HCT116 (cell line): ENCODE measurements at regions not wholly inside any gene's neighbourhood (a gene's known extent, or its start where the extent isn't known, plus 50 kb on each side); places are given as distances from the start of the nearest gene placed in this dataset.
A peak's percentile ranks its signal among the peaks of the same experiment; 100 is the strongest.
"Not testable (repeated sequence)": the region's sequence is repeated elsewhere in the genome, so short reads cannot be mapped to it uniquely, and the experiment has no call there.

Source experiments
- ATAC-seq: fragments of 200-7000 bp; cut with Tn5 transposase; 2 replicates; pipeline ENCODE4 v1.9.1; 2020; ENCODE audit warnings: mild to moderate bottlenecking, moderate library complexity
- BruUV-seq: library from RNA; stranded (reverse); fragments of 400-500 nt; replicated peaks from 2 replicates; lab custom pipeline; 2021; lab: Mats Ljungman, UMichigan
- CTCF ChIA-PET: fragments of 300-600 bp; sonication (Branson Sonifier 250); formaldehyde crosslinking; loops from one replicate; lab custom pipeline; 2021; ENCODE audit warnings: antibody characterized with exemption; lab: Charles Lee
- POLR2A ChIA-PET: fragments of 300-600, 350-600 bp; sonication (Branson Sonifier 250); formaldehyde crosslinking; loops from one replicate; lab custom pipeline; 2021; ENCODE audit warnings: antibody characterized with exemption; lab: Charles Lee
- RAD21 ChIA-PET, 2 experiments: fragments of 300-600 bp; sonication (Branson Sonifier 250); formaldehyde crosslinking; loops; one replicate each; lab custom pipeline; 2023; ENCODE audit warnings: low total read pairs in 2 of 2; ENCODE audit not compliant: uncharacterized antibody in 2 of 2, unreplicated experiment in 2 of 2, low non-redundant PET in 1 of 2; lab: Charles Lee
- DNase-seq: peaks from one replicate; pipeline ENCODE4 v3.0.0-alpha.2; 2010; ENCODE audit warnings: low read depth, low spot score
- H2AFZ ChIP-seq: fragments of 200-600 bp; shearing (Covaris generic), sonication (generic); 2 replicates; pipeline ENCODE4 v1.6.1; 2017; ENCODE audit warnings: low read depth, mixed run types, mixed read lengths, antibody characterized with exemption, low read length; ENCODE audit not compliant: poor library complexity, severe bottlenecking
- H3K27ac ChIP-seq: 2 replicates; pipeline ENCODE4 v1.5.1; 2012; ENCODE audit warnings: low read depth, low read length
- H3K27me3 ChIP-seq: fragments of 200-600 bp; sonication (generic); 2 replicates; pipeline ENCODE4 v1.6.1; 2016; ENCODE audit warnings: mixed run types, low read length, mixed read lengths; ENCODE audit not compliant: insufficient read depth
- H3K36me3 ChIP-seq, 2 experiments: fragments of 200-500 bp in 1 of 2; fragments of 200-600 bp in 1 of 2; sonication (Bioruptor generic) in 1 of 2; sonication (generic) in 1 of 2; 2 replicates each; pipeline versions ENCODE4 v1.5.1 to v1.6.1; 2014 to 2016; ENCODE audit warnings: low read length in 2 of 2, inconsistent platforms in 1 of 2, mixed read lengths in 1 of 2, mixed run types in 1 of 2; ENCODE audit not compliant: insufficient read depth in 2 of 2, control insufficient read depth in 1 of 2
- H3K4me1 ChIP-seq, 2 experiments: fragments of 200-600 bp in 1 of 2; sonication (generic) in 1 of 2; 2 replicates each; pipeline versions ENCODE4 v1.5.1 to v1.6.1; 2012 to 2017; ENCODE audit warnings: low read length in 2 of 2, inconsistent platforms in 1 of 2, mild to moderate bottlenecking in 1 of 2, mixed read lengths in 1 of 2, mixed run types in 1 of 2, moderate library complexity in 1 of 2; ENCODE audit not compliant: insufficient read depth in 2 of 2, control insufficient read depth in 1 of 2
- H3K4me2 ChIP-seq: fragments of 200-600 bp; sonication (generic); 2 replicates; pipeline ENCODE4 v1.6.1; 2017; ENCODE audit warnings: mixed run types, low read length, mixed read lengths
- H3K4me3 ChIP-seq, 2 experiments: fragments of 200-600 bp in 1 of 2; sonication (generic) in 1 of 2; replicated peaks in 1 of 2; 2 replicates each; pipeline ENCODE4 v1.5.1; 2011 to 2016; ENCODE audit warnings: low read length in 2 of 2, control low read depth in 1 of 2, low read depth in 1 of 2, mild to moderate bottlenecking in 1 of 2, mixed read lengths in 1 of 2, mixed run types in 1 of 2
- H3K79me2 ChIP-seq: fragments of 200-600 bp; sonication (generic); 2 replicates; pipeline ENCODE4 v1.6.1; 2017; ENCODE audit warnings: mild to moderate bottlenecking, mixed run types, low read length, moderate library complexity, mixed read lengths; ENCODE audit not compliant: insufficient read depth
- H3K9ac ChIP-seq: fragments of 200-600 bp; sonication (generic); 2 replicates; pipeline ENCODE4 v1.6.1; 2016; ENCODE audit warnings: low read length, mixed read lengths
- H3K9me2 ChIP-seq: fragments of 200-600 bp; sonication (generic), shearing (Covaris generic); 2 replicates; pipeline ENCODE4 v1.6.1; 2017; ENCODE audit warnings: mixed run types, mild to moderate bottlenecking, moderate library complexity; ENCODE audit not compliant: insufficient read depth
- H3K9me3 ChIP-seq, 2 experiments: fragments of 200-500 bp in 1 of 2; fragments of 200-600 bp in 1 of 2; sonication (Bioruptor generic) in 1 of 2; sonication (generic) in 1 of 2; 2 replicates each; pipeline ENCODE4 v1.6.1; 2014 to 2017; ENCODE audit warnings: low read length in 2 of 2, mixed read lengths in 2 of 2, inconsistent platforms in 1 of 2, low read depth in 1 of 2, mild to moderate bottlenecking in 1 of 2, mixed run types in 1 of 2, moderate library complexity in 1 of 2; ENCODE audit not compliant: control insufficient read depth in 1 of 2, insufficient read depth in 1 of 2
- H4K20me1 ChIP-seq: fragments of 200-600 bp; sonication (generic), shearing (Covaris generic); 2 replicates; pipeline ENCODE4 v1.6.1; 2017; ENCODE audit warnings: mixed run types, mild to moderate bottlenecking, moderate library complexity; ENCODE audit not compliant: insufficient read depth
- ATF3 ChIP-seq: IDR thresholded peaks from 2 replicates; pipeline ENCODE4 v1.6.1; 2012
- CEBPB ChIP-seq: IDR thresholded peaks from 2 replicates; pipeline ENCODE4 v1.6.1; 2012; ENCODE audit warnings: low read depth
- EGR1 ChIP-seq: IDR thresholded peaks from 2 replicates; pipeline ENCODE4 v1.6.1; 2012; ENCODE audit warnings: low read depth
- EZH2 ChIP-seq: fragments of 200-600 bp; sonication (generic); IDR thresholded peaks from 2 replicates; pipeline ENCODE4 v1.6.1; 2017; ENCODE audit warnings: antibody characterized with exemption, mixed run types
- EZH2phosphoT487 ChIP-seq: fragments of 200-600 bp; IDR thresholded peaks from 2 replicates; pipeline ENCODE4 v1.6.1; 2018; ENCODE audit warnings: antibody characterized with exemption, borderline replicate concordance
- FOSL1 ChIP-seq: IDR thresholded peaks from 2 replicates; pipeline ENCODE4 v1.6.1; 2012; ENCODE audit warnings: low read depth
- POLR2A ChIP-seq: IDR thresholded peaks from 2 replicates; pipeline ENCODE4 v1.7.0; 2011; ENCODE audit warnings: borderline replicate concordance; ENCODE audit not compliant: insufficient read depth, insufficient read length; ENCODE audit errors: extremely low read depth
- POLR2AphosphoS5 ChIP-seq: IDR thresholded peaks from 2 replicates; pipeline ENCODE4 v1.6.1; 2011; ENCODE audit warnings: mild to moderate bottlenecking, low read depth, low read length, moderate library complexity
- SIN3A ChIP-seq: IDR thresholded peaks from 2 replicates; pipeline ENCODE4 v1.6.1; 2012; ENCODE audit warnings: low read depth
- ZFX ChIP-seq: fragments of 450-650 bp; IDR thresholded peaks from 2 replicates; pipeline ENCODE4 v1.6.1; 2017
- intact Hi-C: fragments of 100-400 bp; cut with micrococcal nuclease; formaldehyde crosslinking; loops from 2 replicates; pipeline ENCODE4 v1.10.0; 2022
- TF ChIP-seq, protein P1 (sequence below), 3 experiments: fragments of 200-600 bp in 1 of 3; sonication (generic) in 1 of 3; IDR thresholded peaks in 2 of 3; conservative IDR thresholded peaks in 1 of 3; 2 replicates each; pipeline ENCODE4 v1.5.1; 2012 to 2017; ENCODE audit warnings: low read depth in 2 of 3, low read length in 2 of 3, antibody characterized with exemption in 1 of 3, borderline replicate concordance in 1 of 3, control low read depth in 1 of 3, mild to moderate bottlenecking in 1 of 3, mixed read lengths in 1 of 3, mixed run types in 1 of 3, moderate library complexity in 1 of 3; ENCODE audit not compliant: insufficient read depth in 1 of 3
- TF ChIP-seq, protein P2 (sequence below): IDR thresholded peaks from 2 replicates; pipeline ENCODE4 v1.6.1; 2012; ENCODE audit warnings: low read depth

DNA sequence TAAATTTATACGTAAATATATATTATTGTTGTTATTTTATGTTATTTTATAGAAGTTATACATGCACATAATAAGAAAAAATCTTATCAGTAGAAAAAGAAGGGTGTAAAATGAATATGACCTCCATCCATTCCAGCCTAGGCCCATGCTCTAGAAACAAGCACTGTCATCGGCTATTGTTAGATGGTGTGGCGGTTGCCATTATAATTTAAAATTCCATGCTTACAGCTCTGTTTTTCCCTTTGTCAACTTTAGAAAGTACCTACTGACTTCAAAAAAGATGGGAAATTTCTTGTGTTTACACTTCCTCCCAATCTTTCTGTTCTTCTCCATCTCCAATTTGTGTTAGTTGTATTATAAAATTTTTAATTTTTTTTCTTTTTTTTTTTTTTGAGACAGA is 61.9 kb upstream of the RDX start:
- ChIA-PET RAD21 (no interaction called here), CTCF (no interaction called here), POLR2A (no interaction called here)
- Histone ChIP-seq H3K4me1 (peaks cover 52 to 62% of the 10 kb centered on the region in 2 experiments), H4K20me1 (no peaks in the 10 kb centered on the region), H3K79me2 (no peaks in the 10 kb centered on the region), H3K27ac (peak overlapping the region; percentile 88; the same call in 1 of the 2 replicates)
- no peak for ATAC-seq
- BruUV-seq: no TSS peak
- TF ChIP-seq, protein P1, sequence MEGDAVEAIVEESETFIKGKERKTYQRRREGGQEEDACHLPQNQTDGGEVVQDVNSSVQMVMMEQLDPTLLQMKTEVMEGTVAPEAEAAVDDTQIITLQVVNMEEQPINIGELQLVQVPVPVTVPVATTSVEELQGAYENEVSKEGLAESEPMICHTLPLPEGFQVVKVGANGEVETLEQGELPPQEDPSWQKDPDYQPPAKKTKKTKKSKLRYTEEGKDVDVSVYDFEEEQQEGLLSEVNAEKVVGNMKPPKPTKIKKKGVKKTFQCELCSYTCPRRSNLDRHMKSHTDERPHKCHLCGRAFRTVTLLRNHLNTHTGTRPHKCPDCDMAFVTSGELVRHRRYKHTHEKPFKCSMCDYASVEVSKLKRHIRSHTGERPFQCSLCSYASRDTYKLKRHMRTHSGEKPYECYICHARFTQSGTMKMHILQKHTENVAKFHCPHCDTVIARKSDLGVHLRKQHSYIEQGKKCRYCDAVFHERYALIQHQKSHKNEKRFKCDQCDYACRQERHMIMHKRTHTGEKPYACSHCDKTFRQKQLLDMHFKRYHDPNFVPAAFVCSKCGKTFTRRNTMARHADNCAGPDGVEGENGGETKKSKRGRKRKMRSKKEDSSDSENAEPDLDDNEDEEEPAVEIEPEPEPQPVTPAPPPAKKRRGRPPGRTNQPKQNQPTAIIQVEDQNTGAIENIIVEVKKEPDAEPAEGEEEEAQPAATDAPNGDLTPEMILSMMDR (IDR thresholded peaks at IDR 0.05 in 2 of 3, conservative IDR thresholded peaks at IDR 0.05 in 1 of 3; ENCODE audit: borderline replicate concordance in 1 of 3, insufficient read depth in 1 of 3, low read depth in 2 of 3, low read length in 2 of 3): no peak
- TF ChIP-seq SIN3A (no peak), EZH2 (no peak), FOSL1 (no peak), EZH2phosphoT487 (no peak), ZFX (no peak), POLR2AphosphoS5 (no peak), EGR1 (no peak), CEBPB (no peak), POLR2A (no peak), ATF3 (no peak)
- TF ChIP-seq, protein P2, sequence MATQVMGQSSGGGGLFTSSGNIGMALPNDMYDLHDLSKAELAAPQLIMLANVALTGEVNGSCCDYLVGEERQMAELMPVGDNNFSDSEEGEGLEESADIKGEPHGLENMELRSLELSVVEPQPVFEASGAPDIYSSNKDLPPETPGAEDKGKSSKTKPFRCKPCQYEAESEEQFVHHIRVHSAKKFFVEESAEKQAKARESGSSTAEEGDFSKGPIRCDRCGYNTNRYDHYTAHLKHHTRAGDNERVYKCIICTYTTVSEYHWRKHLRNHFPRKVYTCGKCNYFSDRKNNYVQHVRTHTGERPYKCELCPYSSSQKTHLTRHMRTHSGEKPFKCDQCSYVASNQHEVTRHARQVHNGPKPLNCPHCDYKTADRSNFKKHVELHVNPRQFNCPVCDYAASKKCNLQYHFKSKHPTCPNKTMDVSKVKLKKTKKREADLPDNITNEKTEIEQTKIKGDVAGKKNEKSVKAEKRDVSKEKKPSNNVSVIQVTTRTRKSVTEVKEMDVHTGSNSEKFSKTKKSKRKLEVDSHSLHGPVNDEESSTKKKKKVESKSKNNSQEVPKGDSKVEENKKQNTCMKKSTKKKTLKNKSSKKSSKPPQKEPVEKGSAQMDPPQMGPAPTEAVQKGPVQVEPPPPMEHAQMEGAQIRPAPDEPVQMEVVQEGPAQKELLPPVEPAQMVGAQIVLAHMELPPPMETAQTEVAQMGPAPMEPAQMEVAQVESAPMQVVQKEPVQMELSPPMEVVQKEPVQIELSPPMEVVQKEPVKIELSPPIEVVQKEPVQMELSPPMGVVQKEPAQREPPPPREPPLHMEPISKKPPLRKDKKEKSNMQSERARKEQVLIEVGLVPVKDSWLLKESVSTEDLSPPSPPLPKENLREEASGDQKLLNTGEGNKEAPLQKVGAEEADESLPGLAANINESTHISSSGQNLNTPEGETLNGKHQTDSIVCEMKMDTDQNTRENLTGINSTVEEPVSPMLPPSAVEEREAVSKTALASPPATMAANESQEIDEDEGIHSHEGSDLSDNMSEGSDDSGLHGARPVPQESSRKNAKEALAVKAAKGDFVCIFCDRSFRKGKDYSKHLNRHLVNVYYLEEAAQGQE: no peak
- TF ChIP-seq, all 23 proteins: peak for 0
- DNase-seq: no peak
- H3K9ac ChIP-seq: no peak overlapping the region
- intact Hi-C loops: loop anchor here (5.0 kb wide), 1 partner anchor 61 kb away; the partner anchor contains the start of gene RDX
- H3K9me2 ChIP-seq: no peaks in the 10 kb centered on the region
- no peaks in the 10 kb centered on the region for H3K36me3 ChIP-seq
- no peaks in the 10 kb centered on the region for H3K27me3 ChIP-seq
- H3K4me3 ChIP-seq: no peak overlapping the region
- peak overlapping the region; percentile 64 for H3K4me2 ChIP-seq
- no peak overlapping the region for H2AFZ ChIP-seq
- no peaks in the 10 kb centered on the region for H3K9me3 ChIP-seq

GRCh38 chr11:110360781-110361408 is 64.5 kb upstream of the RDX start:
- H3K27me3 ChIP-seq, BruUV-seq, H4K20me1 ChIP-seq, H2AFZ ChIP-seq, H3K9me2 ChIP-seq, CTCF ChIA-PET, H3K4me3 ChIP-seq, H3K9me3 ChIP-seq, H3K9ac ChIP-seq, POLR2A ChIA-PET, H3K4me2 ChIP-seq, H3K79me2 ChIP-seq, H3K27ac ChIP-seq, DNase-seq, ATAC-seq, H3K36me3 ChIP-seq, RAD21 ChIA-PET: not testable (repeated sequence)
- H3K4me1 ChIP-seq: peaks cover 48 to 53% of the 10 kb centered on the region in 2 experiments
- intact Hi-C loops: loop anchor here (5.0 kb wide), 1 partner anchor 509 kb away; no protein-coding TSS in a partner anchor
